ENCODE measurements at regions not wholly inside any gene's neighbourhood (a gene's known extent, or its start where the extent isn't known, plus 50 kb on each side); places are given as distances from the start of the nearest gene placed in this dataset.

DNA sequence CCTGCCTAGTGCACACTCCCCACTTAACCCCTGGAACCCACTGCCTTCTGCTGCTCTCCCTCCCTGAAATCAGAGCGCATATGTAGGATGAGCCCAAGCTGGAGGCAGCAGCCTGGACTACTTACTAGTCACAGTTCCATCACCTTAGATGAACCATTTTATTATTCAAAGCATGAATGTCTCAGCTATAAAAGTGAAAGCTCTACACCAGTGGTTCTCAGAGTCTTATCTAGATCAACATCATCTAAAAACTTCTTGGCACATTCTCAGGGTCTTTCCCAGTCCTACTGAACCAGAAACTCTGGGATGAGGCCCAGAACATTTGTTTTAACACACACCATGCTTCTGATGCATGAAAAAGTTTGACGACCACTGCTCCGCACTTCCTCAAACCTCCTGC lies 100.3 kb upstream of the ANK3 start:
- TF ChIP-seq, protein P1, sequence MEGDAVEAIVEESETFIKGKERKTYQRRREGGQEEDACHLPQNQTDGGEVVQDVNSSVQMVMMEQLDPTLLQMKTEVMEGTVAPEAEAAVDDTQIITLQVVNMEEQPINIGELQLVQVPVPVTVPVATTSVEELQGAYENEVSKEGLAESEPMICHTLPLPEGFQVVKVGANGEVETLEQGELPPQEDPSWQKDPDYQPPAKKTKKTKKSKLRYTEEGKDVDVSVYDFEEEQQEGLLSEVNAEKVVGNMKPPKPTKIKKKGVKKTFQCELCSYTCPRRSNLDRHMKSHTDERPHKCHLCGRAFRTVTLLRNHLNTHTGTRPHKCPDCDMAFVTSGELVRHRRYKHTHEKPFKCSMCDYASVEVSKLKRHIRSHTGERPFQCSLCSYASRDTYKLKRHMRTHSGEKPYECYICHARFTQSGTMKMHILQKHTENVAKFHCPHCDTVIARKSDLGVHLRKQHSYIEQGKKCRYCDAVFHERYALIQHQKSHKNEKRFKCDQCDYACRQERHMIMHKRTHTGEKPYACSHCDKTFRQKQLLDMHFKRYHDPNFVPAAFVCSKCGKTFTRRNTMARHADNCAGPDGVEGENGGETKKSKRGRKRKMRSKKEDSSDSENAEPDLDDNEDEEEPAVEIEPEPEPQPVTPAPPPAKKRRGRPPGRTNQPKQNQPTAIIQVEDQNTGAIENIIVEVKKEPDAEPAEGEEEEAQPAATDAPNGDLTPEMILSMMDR (IDR thresholded peaks at IDR 0.05; ENCODE audit: control insufficient read depth, extremely low read depth, insufficient read depth) = no peak
- DNase-seq (ENCODE audit: low read depth) = peak; percentile 89
- no peak overlapping the region for H3K4me3 ChIP-seq (ENCODE audit: low read depth, low read length)

DNA sequence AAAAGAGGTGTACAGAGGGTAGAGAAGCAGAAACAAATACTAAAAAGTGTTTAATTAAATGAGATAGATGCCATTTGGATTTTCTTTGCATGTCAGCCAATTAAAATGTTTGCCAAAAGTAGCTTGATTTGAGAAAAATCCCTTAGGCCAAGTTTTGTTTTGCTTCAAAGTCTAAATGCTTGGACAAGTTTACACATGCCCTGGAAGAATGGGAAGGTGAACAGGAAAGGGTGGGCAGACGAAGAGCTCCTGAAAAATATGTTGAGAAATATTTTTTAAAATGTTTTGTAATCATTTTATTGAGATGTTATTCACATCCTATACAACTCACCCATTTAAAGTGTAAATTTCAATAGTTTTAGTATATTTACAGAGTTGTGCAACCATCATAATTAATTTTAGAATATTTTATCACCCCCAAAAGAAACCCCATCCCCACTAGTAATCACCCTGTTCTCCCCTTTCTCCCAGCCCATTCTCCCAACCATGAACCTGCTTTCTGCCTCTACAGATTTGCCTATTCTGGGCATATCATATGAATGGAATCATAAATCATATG lies 98.5 kb upstream of the ANK3 start:
- H3K4me3 ChIP-seq (ENCODE audit: low read depth, low read length) = no peak overlapping the region
- no peak for DNase-seq (ENCODE audit: low read depth)
- TF ChIP-seq, protein P1 (IDR thresholded peaks at IDR 0.05; ENCODE audit: control insufficient read depth, extremely low read depth, insufficient read depth) = no peak

DNA sequence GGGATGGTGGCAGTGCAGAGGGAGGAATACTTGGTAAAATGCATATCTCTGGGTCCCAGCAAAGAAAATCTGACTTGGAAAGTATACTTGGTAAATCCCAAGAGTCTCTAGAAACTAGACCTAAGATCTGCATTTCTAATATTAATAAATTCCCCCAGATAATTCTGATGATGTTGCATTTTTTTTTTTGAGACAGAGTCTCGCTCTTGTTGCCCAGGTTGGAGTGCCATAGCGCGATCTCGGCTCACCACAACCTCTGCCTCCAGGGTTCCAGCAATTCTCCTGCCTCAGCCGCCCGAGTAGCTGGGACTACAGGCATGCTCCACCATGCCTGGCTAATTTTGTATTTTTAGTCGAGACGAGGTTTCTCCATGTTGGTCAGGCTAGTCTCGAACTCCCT lies 97.9 kb upstream of the ANK3 start:
- TF ChIP-seq, protein P1 (IDR thresholded peaks at IDR 0.05; ENCODE audit: control insufficient read depth, extremely low read depth, insufficient read depth) = no peak
- no peak overlapping the region for H3K4me3 ChIP-seq (ENCODE audit: low read depth, low read length)
- DNase-seq (ENCODE audit: low read depth) = no peak

DNA sequence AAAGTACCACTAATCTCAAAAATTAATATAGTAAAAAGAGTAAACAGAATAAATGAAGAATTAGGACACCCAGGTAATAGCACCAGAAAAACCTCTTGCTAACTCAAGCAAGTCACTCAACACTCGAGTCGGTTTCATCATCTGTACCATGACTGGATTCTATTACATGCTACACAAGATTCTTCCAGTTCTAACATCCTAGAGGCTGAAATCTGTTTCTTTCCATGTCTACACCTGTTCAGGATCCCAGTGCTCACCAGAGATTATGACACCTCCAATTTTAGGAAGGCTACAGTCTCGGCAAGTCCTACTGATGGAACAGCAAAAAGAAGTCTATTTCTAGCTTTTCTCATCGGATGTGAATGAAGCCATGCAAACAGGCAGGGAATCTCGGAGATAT lies 95.3 kb upstream of the ANK3 start:
- TF ChIP-seq, protein P1 (IDR thresholded peaks at IDR 0.05; ENCODE audit: control insufficient read depth, extremely low read depth, insufficient read depth) = no peak
- no peak overlapping the region for H3K4me3 ChIP-seq (ENCODE audit: low read depth, low read length)
- no peak for DNase-seq (ENCODE audit: low read depth)

DNA sequence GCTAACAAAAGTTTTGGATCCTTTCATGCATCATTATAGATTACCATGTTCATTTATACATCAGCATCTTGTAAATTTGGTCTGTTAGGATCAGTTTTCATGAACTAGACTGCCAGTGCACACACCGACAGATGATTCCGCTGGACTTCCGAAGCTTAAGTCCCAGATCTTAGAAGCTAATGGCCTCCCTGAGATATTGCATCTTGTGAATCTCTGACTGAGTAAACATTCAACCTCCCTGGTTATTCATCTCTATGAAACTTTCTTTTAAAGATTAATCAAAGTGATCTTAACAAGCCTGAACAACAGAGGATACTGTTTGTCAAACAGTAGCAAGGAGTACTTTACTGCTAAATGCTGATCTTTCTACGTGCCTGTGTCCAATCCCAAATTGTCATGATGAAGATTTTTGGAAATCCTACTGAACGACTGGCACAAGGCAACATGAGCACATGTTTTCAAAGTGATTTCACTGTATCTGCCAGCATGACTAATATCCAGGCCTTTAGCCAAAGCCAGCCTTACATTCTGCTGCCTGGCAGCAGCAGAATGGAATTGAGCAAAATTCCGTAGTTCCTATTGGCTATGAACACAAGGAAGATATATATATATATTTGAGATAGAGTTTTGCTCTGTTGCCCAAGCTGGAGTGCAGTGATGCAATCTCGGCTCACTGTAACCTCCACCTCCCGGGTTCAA lies 91.3 kb upstream of the ANK3 start:
- DNase-seq (ENCODE audit: low read depth) = peak; percentile 98
- no peak overlapping the region for H3K4me3 ChIP-seq (ENCODE audit: low read depth, low read length)

DNA sequence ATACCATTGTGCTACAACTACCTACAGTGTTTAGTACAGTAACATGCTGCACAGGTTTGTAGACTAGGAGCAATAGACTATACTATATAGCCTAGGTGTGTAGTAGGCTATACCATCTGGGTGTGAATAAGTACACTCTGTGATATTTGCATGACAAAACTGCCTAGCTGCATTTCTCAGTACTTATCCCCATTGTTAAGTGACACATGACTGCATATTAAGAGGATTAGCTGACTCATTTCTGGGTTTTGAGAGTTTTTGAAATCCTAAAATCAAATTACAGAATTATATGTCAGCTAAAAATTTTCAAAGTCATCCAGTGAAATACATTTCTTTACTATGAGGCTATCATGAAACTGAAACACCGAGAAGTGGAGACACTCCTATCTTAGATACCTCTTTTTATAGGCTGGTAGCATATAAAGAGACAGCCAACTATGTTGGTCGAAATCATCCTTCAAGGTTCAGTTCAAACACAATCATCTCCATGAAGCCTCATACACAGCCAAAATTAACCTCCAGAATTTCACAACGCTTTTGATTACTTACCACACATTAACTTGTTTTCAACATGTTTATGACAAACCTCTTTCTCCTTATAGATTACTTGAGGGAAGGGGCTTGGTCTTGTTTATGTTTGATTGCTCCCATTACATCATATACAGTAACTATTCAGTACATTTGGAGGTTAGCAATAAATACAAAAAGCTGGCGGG lies 89.8 kb upstream of the ANK3 start:
- TF ChIP-seq, protein P1 (IDR thresholded peaks at IDR 0.05; ENCODE audit: control insufficient read depth, extremely low read depth, insufficient read depth) = no peak
- no peak for DNase-seq (ENCODE audit: low read depth)

More for the DNA sequence above, 91.3 kb upstream of the ANK3 start:
- TF ChIP-seq, protein P1 (IDR thresholded peaks at IDR 0.05; ENCODE audit: control insufficient read depth, extremely low read depth, insufficient read depth) = no peak

More for the DNA sequence above, 89.8 kb upstream of the ANK3 start:
- H3K4me3 ChIP-seq (ENCODE audit: low read depth, low read length) = no peak overlapping the region

All from LNCaP clone FGC (cell line).